ENCODE measurements at regions not wholly inside any gene's neighbourhood (a gene's known extent, or its start where the extent isn't known, plus 50 kb on each side); places are given as distances from the start of the nearest gene placed in this dataset.

- no peak for DNase-seq (ENCODE audit: extremely low read depth in 1 of 2, low read depth in 1 of 2)
These were observed 196.9 kb downstream of the LIG4 start for GRCh38 chr13:108018371-108018870.

- DNase-seq (ENCODE audit: extremely low read depth in 1 of 2, low read depth in 1 of 2): no peak
These were observed 208.7 kb downstream of the LIG4 start for GRCh38 chr13:108006619-108007018.

- DNase-seq (ENCODE audit: extremely low read depth in 1 of 2, low read depth in 1 of 2): no peak
These were observed 210.1 kb downstream of the LIG4 start for GRCh38 chr13:108005231-108005630.

- DNase-seq (ENCODE audit: extremely low read depth in 1 of 2, low read depth in 1 of 2): no peak
These were observed 211.7 kb downstream of the LIG4 start for GRCh38 chr13:108003626-108004025.

- no peak for DNase-seq (ENCODE audit: extremely low read depth in 1 of 2, low read depth in 1 of 2)
These were observed 214.3 kb downstream of the LIG4 start for GRCh38 chr13:108000998-108001397.

GRCh38 chr13:107999751-108000150 lies 215.6 kb downstream of the LIG4 start:
- DNase-seq (ENCODE audit: extremely low read depth in 1 of 2, low read depth in 1 of 2): no peak

GRCh38 chr13:107994137-107994536 lies 221.2 kb downstream of the LIG4 start:
- no peak for DNase-seq (ENCODE audit: extremely low read depth in 1 of 2, low read depth in 1 of 2)

GRCh38 chr13:107993239-107993949 lies 221.9 kb downstream of the LIG4 start:
- no peak for DNase-seq (ENCODE audit: extremely low read depth in 1 of 2, low read depth in 1 of 2)

- no peak for DNase-seq (ENCODE audit: extremely low read depth in 1 of 2, low read depth in 1 of 2)
These were observed 222.8 kb downstream of the LIG4 start for GRCh38 chr13:107992542-107992941.

GRCh38 chr13:107977071-107977574 lies 238.2 kb downstream of the LIG4 start:
- DNase-seq (ENCODE audit: extremely low read depth in 1 of 2, low read depth in 1 of 2): no peak

GRCh38 chr13:107976628-107977027 lies 238.7 kb downstream of the LIG4 start:
- DNase-seq (ENCODE audit: extremely low read depth in 1 of 2, low read depth in 1 of 2): no peak

GRCh38 chr13:107974409-107974808 lies 240.9 kb downstream of the LIG4 start:
- no peak for DNase-seq (ENCODE audit: extremely low read depth in 1 of 2, low read depth in 1 of 2)

- DNase-seq (ENCODE audit: extremely low read depth in 1 of 2, low read depth in 1 of 2): no peak
These were observed 245.8 kb downstream of the LIG4 start for GRCh38 chr13:107969546-107969945.

- no peak for DNase-seq (ENCODE audit: extremely low read depth in 1 of 2, low read depth in 1 of 2)
These were observed 246.9 kb downstream of the LIG4 start for GRCh38 chr13:107968470-107968869.

GRCh38 chr13:107964395-107964794 lies 250.9 kb downstream of the LIG4 start:
- no peak for DNase-seq (ENCODE audit: extremely low read depth in 1 of 2, low read depth in 1 of 2)

GRCh38 chr13:107961849-107962608 lies 253.3 kb downstream of the LIG4 start:
- no peak for DNase-seq (ENCODE audit: extremely low read depth in 1 of 2, low read depth in 1 of 2)

- DNase-seq (ENCODE audit: extremely low read depth in 1 of 2, low read depth in 1 of 2): no peak
These were observed 255.0 kb downstream of the LIG4 start for GRCh38 chr13:107960301-107960700.

- DNase-seq (ENCODE audit: extremely low read depth in 1 of 2, low read depth in 1 of 2): no peak
These were observed 258.4 kb downstream of the LIG4 start for GRCh38 chr13:107956889-107957288.

- no peak for DNase-seq (ENCODE audit: extremely low read depth in 1 of 2, low read depth in 1 of 2)
These were observed 273.2 kb downstream of the LIG4 start for GRCh38 chr13:107942030-107942617.

- no peak for DNase-seq (ENCODE audit: extremely low read depth in 1 of 2, low read depth in 1 of 2)
These were observed 273.8 kb downstream of the LIG4 start for GRCh38 chr13:107941345-107942029.

- DNase-seq (ENCODE audit: extremely low read depth in 1 of 2, low read depth in 1 of 2): no peak
These were observed 277.5 kb downstream of the LIG4 start for GRCh38 chr13:107937848-107938247.
